ENCODE measurements at regions not wholly inside any gene's neighbourhood (a gene's known extent, or its start where the extent isn't known, plus 50 kb on each side); places are given as distances from the start of the nearest gene placed in this dataset.

GRCh38 chr14:29089849-29090248, 323.3 kb downstream of the FOXG1 start:
- Histone ChIP-seq H3K27ac (no peak overlapping the region), H3K9me3 (replicated peaks) (no peaks in the 10 kb centered on the region), H3K4me3 (no peak overlapping the region), H3K27me3 (no peaks in the 10 kb centered on the region), H3K36me3 (no peaks in the 10 kb centered on the region), H3K4me1 (no peaks in the 10 kb centered on the region)
- DNase-seq = no peak

- no peaks in the 10 kb centered on the region for H3K4me1 ChIP-seq
- H3K36me3 ChIP-seq = no peaks in the 10 kb centered on the region
- no peak overlapping the region for H3K27ac ChIP-seq
- H3K9me3 ChIP-seq (replicated peaks) = no peaks in the 10 kb centered on the region
- H3K4me3 ChIP-seq = no peak overlapping the region
- H3K27me3 ChIP-seq = no peaks in the 10 kb centered on the region
- DNase-seq = no peak
Observed at GRCh38 chr14:29092121-29092520, 325.5 kb downstream of the FOXG1 start.

- Histone ChIP-seq H3K4me1 (no peaks in the 10 kb centered on the region), H3K27me3 (no peaks in the 10 kb centered on the region), H3K4me3 (no peak overlapping the region), H3K27ac (no peak overlapping the region), H3K36me3 (no peaks in the 10 kb centered on the region), H3K9me3 (replicated peaks) (no peaks in the 10 kb centered on the region)
- DNase-seq = no peak
Observed at GRCh38 chr14:29097476-29097875, 330.9 kb downstream of the FOXG1 start.

- Histone ChIP-seq H3K4me1 (no peaks in the 10 kb centered on the region), H3K9me3 (replicated peaks) (no peaks in the 10 kb centered on the region), H3K4me3 (no peak overlapping the region), H3K27ac (no peak overlapping the region), H3K27me3 (no peaks in the 10 kb centered on the region), H3K36me3 (no peaks in the 10 kb centered on the region)
- DNase-seq = no peak
Observed at GRCh38 chr14:29098656-29099055, 332.1 kb downstream of the FOXG1 start.

- Histone ChIP-seq H3K4me1 (no peaks in the 10 kb centered on the region), H3K9me3 (replicated peaks) (no peaks in the 10 kb centered on the region), H3K27me3 (no peaks in the 10 kb centered on the region), H3K27ac (no peak overlapping the region), H3K4me3 (no peak overlapping the region), H3K36me3 (no peaks in the 10 kb centered on the region)
- no peak for DNase-seq
Observed at GRCh38 chr14:29102266-29102665, 335.7 kb downstream of the FOXG1 start.

GRCh38 chr14:29102996-29103395, 336.4 kb downstream of the FOXG1 start:
- Histone ChIP-seq H3K4me3 (no peak overlapping the region), H3K4me1 (no peaks in the 10 kb centered on the region), H3K9me3 (replicated peaks) (no peaks in the 10 kb centered on the region), H3K27ac (no peak overlapping the region), H3K27me3 (no peaks in the 10 kb centered on the region), H3K36me3 (no peaks in the 10 kb centered on the region)
- no peak for DNase-seq

GRCh38 chr14:29108908-29109307, 342.3 kb downstream of the FOXG1 start:
- H3K9me3 ChIP-seq (replicated peaks) = no peaks in the 10 kb centered on the region
- no peaks in the 10 kb centered on the region for H3K27me3 ChIP-seq
- DNase-seq = no peak
- H3K4me3 ChIP-seq = no peak overlapping the region
- H3K27ac ChIP-seq = no peak overlapping the region
- no peaks in the 10 kb centered on the region for H3K36me3 ChIP-seq
- no peaks in the 10 kb centered on the region for H3K4me1 ChIP-seq

- no peak overlapping the region for H3K4me3 ChIP-seq
- DNase-seq = no peak
- H3K27me3 ChIP-seq = no peaks in the 10 kb centered on the region
- H3K9me3 ChIP-seq (replicated peaks) = no peaks in the 10 kb centered on the region
- no peaks in the 10 kb centered on the region for H3K4me1 ChIP-seq
- no peak overlapping the region for H3K27ac ChIP-seq
- no peaks in the 10 kb centered on the region for H3K36me3 ChIP-seq
Observed at GRCh38 chr14:29109589-29109988, 343.0 kb downstream of the FOXG1 start.

- Histone ChIP-seq H3K9me3 (replicated peaks) (no peaks in the 10 kb centered on the region), H3K4me1 (no peaks in the 10 kb centered on the region)
- no peak for DNase-seq
Observed at GRCh38 chr14:29111554-29111953, 345.0 kb downstream of the FOXG1 start.

GRCh38 chr14:29123017-29123416, 356.4 kb downstream of the FOXG1 start:
- Histone ChIP-seq H3K27ac (no peak overlapping the region), H3K4me1 (no peaks in the 10 kb centered on the region), H3K36me3 (no peaks in the 10 kb centered on the region), H3K4me3 (no peak overlapping the region), H3K9me3 (replicated peaks) (no peaks in the 10 kb centered on the region), H3K27me3 (no peaks in the 10 kb centered on the region)
- DNase-seq = no peak

More at GRCh38 chr14:29111554-29111953, 345.0 kb downstream of the FOXG1 start:
- H3K4me3 ChIP-seq = no peak overlapping the region
- H3K27me3 ChIP-seq = no peaks in the 10 kb centered on the region
- H3K27ac ChIP-seq = no peak overlapping the region
- no peaks in the 10 kb centered on the region for H3K36me3 ChIP-seq

- no peaks in the 10 kb centered on the region for H3K9me3 ChIP-seq (replicated peaks)
- H3K36me3 ChIP-seq = no peaks in the 10 kb centered on the region
- no peaks in the 10 kb centered on the region for H3K27me3 ChIP-seq
- no peak overlapping the region for H3K27ac ChIP-seq
- H3K4me3 ChIP-seq = no peak overlapping the region
- H3K4me1 ChIP-seq = no peaks in the 10 kb centered on the region
- DNase-seq = no peak
Observed at GRCh38 chr14:29126361-29126760, 359.8 kb downstream of the FOXG1 start.

GRCh38 chr14:29126865-29127264, 360.3 kb downstream of the FOXG1 start:
- Histone ChIP-seq H3K36me3 (no peaks in the 10 kb centered on the region), H3K4me1 (no peaks in the 10 kb centered on the region), H3K27me3 (no peaks in the 10 kb centered on the region), H3K27ac (no peak overlapping the region), H3K4me3 (no peak overlapping the region), H3K9me3 (replicated peaks) (no peaks in the 10 kb centered on the region)
- no peak for DNase-seq

- DNase-seq = no peak
- Histone ChIP-seq H3K27me3 (peaks cover 5% of the 10 kb centered on the region; the same call in 1 of the 2 replicates), H3K27ac (no peak overlapping the region), H3K9me3 (replicated peaks) (no peaks in the 10 kb centered on the region), H3K36me3 (no peaks in the 10 kb centered on the region), H3K4me3 (no peak overlapping the region), H3K4me1 (no peaks in the 10 kb centered on the region)
Observed at GRCh38 chr14:29140016-29140415, 373.4 kb downstream of the FOXG1 start.

GRCh38 chr14:29144621-29145020, 378.0 kb downstream of the FOXG1 start:
- no peak for DNase-seq
- H3K27ac ChIP-seq = no peak overlapping the region
- no peak overlapping the region for H3K4me3 ChIP-seq
- H3K36me3 ChIP-seq = no peaks in the 10 kb centered on the region
- no peaks in the 10 kb centered on the region for H3K9me3 ChIP-seq (replicated peaks)
- no peaks in the 10 kb centered on the region for H3K4me1 ChIP-seq
- H3K27me3 ChIP-seq = no peaks in the 10 kb centered on the region

- Histone ChIP-seq H3K9me3 (replicated peaks) (no peaks in the 10 kb centered on the region), H3K36me3 (no peaks in the 10 kb centered on the region), H3K4me1 (no peaks in the 10 kb centered on the region), H3K27me3 (no peaks in the 10 kb centered on the region), H3K27ac (no peak overlapping the region), H3K4me3 (no peak overlapping the region)
- DNase-seq = no peak
Observed at GRCh38 chr14:29148221-29148620, 381.6 kb downstream of the FOXG1 start.

- Histone ChIP-seq H3K4me1 (no peaks in the 10 kb centered on the region), H3K36me3 (no peaks in the 10 kb centered on the region), H3K27ac (no peak overlapping the region), H3K27me3 (no peaks in the 10 kb centered on the region), H3K4me3 (no peak overlapping the region), H3K9me3 (replicated peaks) (no peaks in the 10 kb centered on the region)
- no peak for DNase-seq
Observed at GRCh38 chr14:29149798-29150197, 383.2 kb downstream of the FOXG1 start.

- Histone ChIP-seq H3K4me1 (no peaks in the 10 kb centered on the region), H3K4me3 (no peak overlapping the region), H3K36me3 (no peaks in the 10 kb centered on the region), H3K9me3 (replicated peaks) (no peaks in the 10 kb centered on the region), H3K27me3 (no peaks in the 10 kb centered on the region), H3K27ac (no peak overlapping the region)
- DNase-seq = no peak
Observed at GRCh38 chr14:29150659-29151058, 384.1 kb downstream of the FOXG1 start.

All from SJCRH30 (cell line).